NOMO-1 treated with dmso at 0.1 percent for 144 hours (cell line): ENCODE measurements at regions not wholly inside any gene's neighbourhood (a gene's known extent, or its start where the extent isn't known, plus 50 kb on each side); places are given as distances from the start of the nearest gene placed in this dataset.

Experiments
- DNase-seq: peaks from one replicate; lab custom pipeline; 2025; ENCODE audit not compliant: unreplicated experiment; lab: John Stamatoyannopoulos, UW

DNA sequence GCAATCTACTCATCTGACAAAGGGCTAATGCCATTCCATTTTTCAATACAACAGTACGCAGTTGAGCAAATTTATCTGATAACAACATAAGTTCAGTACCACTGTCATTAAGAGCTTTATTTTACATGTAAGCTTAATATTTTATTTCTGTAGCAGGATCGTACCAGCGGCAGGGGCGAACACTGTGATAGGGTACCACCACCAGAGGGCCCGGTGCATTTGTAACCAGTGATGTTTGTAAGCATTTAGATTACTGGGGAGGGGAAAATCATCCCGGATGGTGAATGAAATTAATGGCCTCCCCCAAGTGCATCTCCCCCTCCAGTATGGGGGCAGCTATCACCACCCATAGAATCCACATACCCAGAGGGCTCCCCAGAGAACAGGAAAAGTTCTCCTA lies 179.0 kb downstream of the ADGRA3 start:
- DNase-seq = no peak

DNA sequence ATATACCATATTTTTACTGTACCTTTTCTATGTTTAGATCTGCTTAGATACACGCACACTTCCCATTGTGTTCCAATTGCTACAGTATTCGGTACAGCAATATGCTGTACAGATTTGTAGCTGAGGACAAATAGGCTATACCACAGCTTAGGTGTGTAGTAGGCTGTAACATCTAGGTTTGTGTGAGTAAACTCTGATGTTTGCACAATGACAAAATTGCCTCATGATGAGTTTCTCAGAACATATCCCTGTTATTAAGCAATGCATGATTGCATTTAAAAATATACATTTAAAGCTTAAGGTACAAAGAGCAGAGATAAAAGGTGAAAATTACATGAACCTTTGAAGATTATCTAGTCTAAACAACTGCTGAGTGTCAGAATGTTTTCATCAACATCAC lies 181.7 kb downstream of the ADGRA3 start:
- no peak for DNase-seq

DNA sequence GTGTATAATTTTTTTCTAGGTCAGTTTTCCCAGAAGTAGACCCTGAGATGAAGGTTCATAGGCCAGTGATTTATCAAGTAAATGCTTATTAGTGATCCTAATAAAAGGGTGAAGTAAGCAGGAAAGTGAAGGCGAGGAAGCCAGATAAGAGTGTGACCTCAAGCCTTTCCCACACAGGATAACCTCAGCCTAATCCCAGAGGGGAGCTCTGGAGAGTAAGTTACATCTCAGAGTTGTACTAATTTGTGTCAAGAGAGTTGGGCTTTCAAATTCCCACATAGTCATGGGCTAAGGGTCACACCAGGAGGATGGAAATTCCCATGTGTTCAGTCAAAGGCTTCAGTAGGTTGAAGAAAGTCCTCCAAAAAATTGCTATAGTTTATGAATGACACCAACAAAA lies 191.4 kb downstream of the ADGRA3 start:
- no peak for DNase-seq

GRCh38 chr4:22323691-22324090 lies 192.2 kb downstream of the ADGRA3 start:
- DNase-seq = no peak

DNA sequence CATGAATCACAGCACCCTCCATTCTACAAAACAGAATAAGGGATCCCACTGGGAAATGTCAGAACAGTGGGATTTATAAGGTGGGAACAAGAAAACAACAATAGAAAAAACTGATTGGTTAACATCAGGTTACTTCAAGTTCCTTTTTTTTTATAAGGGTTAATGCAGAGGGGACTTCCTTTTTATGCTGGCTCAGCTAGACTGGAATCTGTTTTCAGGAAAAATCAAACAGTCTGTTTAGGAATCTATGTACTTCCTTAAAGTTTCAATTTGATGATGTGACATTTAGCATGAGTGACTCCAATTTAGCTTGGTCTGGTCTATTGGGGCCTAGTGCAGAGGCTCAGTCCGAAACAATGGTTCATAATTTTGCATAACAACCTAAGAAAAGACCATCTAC lies 192.9 kb downstream of the ADGRA3 start:
- DNase-seq = no peak

DNA sequence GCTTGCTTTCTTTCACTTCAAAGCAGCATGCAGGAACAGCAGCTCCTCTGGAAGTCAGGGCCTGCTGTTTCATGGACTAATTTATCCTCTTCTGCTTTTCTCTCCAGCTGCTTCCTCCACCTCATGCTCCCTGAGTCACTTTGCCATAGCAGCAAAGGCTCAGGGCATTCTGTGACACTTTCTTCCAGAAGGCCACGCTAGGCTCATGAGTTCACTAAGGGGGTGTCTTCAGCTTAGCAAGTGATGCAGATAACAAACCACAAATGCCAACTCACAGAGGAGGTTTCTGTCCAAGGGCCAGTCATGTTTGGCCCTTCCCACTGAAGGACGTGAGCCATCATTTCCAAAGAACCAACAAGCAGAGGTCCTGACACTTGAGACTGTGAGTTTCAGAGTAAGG lies 200.2 kb downstream of the ADGRA3 start:
- no peak for DNase-seq

GRCh38 chr4:22313976-22314375 lies 201.9 kb downstream of the ADGRA3 start:
- no peak for DNase-seq

DNA sequence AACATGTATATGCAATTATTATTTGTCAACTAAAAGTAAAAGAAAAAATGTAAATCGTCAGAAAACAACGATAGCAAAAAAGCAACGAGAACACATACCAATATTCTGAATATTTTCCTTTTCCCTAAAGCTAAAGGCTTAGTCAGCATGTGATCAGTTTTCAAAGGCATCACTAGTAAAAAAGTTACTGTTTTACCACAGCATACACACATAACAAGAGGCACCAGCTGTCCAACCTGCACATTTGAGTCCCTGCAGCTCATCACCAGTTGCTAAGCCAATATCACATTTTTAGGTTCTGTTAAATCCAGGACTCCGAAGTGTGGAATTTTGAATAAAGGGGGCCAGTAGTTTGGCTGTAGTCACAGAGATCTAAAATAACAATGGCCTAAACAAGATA lies 203.8 kb downstream of the ADGRA3 start:
- no peak for DNase-seq

DNA sequence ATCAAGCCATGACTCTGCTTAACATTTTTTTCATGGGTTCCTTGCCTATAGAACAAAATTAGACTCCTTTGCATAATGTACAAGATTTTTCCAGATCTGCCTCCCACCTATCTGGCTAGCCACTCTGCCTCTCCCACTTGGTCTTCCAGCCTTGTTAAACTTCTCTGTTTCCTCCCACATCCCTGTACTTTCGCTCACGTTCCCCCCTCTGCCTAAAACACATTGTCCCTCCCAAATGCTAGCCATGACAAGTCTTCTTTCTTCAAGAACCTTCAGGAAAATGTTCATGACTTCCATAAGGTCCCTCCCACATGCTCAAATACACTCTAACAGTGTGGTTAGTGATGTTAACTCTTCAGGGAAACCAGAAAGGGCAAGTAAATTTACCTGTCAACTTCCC lies 214.6 kb downstream of the ADGRA3 start:
- no peak for DNase-seq

DNA sequence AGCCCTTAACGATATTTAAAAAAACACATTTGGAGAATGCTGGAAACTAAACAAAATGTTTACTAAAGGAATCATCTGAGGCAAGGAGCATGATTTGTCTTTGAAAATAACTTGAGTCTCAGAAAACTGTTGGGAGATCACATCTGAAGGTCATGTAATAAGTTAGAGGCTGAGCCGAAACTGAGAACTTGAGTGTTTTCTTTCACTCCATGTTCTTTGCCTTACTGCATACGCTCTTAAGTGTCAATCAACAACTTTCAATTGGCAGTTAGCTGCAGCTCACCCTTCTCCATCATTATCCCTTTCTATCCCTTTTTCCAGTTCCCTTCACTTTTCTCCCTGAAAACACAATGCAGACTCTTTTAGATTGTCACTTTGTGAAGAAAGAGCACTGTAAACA lies 216.2 kb downstream of the ADGRA3 start:
- no peak for DNase-seq

GRCh38 chr4:22287631-22288030 lies 228.2 kb downstream of the ADGRA3 start:
- no peak for DNase-seq

- no peak for DNase-seq
Observed at GRCh38 chr4:22268350-22269025, 247.4 kb downstream of the ADGRA3 start.

GRCh38 chr4:22264261-22264660 lies 251.6 kb downstream of the ADGRA3 start:
- no peak for DNase-seq

DNA sequence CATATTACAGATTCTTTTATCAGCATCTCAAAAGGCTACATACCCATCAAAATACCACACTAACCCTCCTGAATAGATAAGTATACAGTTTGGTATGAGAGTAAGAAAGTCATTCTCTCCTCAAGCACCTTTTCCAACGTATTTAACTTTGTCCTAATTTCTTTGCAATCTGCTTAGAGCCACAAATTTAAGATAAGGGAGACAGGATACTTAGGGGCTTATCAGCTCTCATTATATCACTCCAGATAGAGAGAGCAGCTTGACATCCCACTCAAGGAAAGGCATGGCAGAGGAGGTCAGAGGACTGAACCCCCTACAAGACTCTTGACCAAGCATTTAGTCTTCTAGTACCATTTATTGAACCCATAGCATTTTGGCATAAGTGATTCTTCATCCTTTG lies 262.4 kb downstream of the ADGRA3 start:
- DNase-seq = no peak

DNA sequence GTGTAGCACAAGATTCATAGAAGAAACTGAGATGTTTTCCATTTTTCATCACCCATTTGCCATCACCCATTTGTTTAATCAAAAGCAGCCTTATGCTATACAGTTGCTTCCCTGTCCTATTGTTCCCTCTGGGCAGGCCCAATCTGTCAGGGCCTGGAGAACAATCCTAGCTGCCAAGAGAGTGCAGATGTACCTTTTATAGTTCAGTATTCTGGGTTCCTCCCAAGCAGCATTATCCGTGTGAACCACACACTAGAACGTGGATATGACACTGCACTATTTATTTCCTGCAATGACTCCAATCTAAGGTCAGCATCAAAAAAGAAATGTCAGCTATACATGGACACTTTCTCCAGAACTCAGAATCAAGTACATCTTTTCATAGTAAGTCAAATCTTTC lies 269.0 kb downstream of the ADGRA3 start:
- no peak for DNase-seq

- DNase-seq = no peak
Observed at GRCh38 chr4:22245294-22245693, 270.6 kb downstream of the ADGRA3 start.

- DNase-seq = no peak
Observed at GRCh38 chr4:22241415-22241814, 274.5 kb downstream of the ADGRA3 start.

- DNase-seq = no peak
Observed at GRCh38 chr4:22240814-22241213, 275.1 kb downstream of the ADGRA3 start.

- no peak for DNase-seq
Observed at GRCh38 chr4:22238742-22239141, 277.1 kb downstream of the ADGRA3 start.

GRCh38 chr4:22237846-22238494 lies 277.9 kb downstream of the ADGRA3 start:
- DNase-seq = no peak

DNA sequence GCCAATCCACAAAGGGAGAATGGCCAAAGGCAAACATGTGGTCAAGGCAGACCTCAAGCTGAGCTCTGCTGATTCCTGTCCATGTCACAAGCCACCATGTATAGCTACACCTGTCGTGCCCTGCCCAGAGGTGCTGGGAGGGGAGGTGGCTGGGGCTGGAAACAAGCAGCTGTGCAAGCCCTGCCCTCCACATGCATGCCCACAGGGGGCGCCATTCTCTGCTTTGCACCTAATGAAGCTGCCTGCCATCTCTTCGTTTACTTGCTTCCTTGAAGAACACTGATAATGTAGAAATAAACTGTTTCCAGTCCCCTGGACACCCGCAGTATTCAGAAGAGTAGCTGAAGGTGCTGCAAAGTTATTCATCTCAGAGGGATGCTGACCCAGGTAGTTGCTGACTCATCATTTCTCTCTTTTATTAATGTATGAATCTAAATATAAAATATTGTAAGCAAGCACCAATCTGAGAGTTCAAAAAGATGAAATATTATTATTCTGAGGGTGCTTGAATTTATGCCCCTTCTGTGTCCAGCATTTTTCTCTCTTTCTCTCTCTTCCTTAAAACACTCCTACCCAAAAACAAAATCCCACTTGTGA lies 278.6 kb downstream of the ADGRA3 start:
- no peak for DNase-seq

- no peak for DNase-seq
Observed at GRCh38 chr4:22235698-22236097, 280.2 kb downstream of the ADGRA3 start.

- DNase-seq = no peak
Observed at GRCh38 chr4:22233230-22233629, 282.6 kb downstream of the ADGRA3 start.
